Activated CD8-positive, alpha-beta T cell treated with anti-CD3 and anti-CD28 coated beads for 36 hours (primary cell): ENCODE measurements at regions not wholly inside any gene's neighbourhood (a gene's known extent, or its start where the extent isn't known, plus 50 kb on each side); places are given as distances from the start of the nearest gene placed in this dataset.

Experiments
- ATAC-seq: fragments of 200-7000 bp; cut with Tn5 transposase; one replicate; pipeline ENCODE4 v1.10.0; 2021; ENCODE audit warnings: mild to moderate bottlenecking, moderate library complexity
- CTCF ChIA-PET: fragments of 350-600 bp; sonication (Branson Sonifier 250); formaldehyde crosslinking; loops from one replicate; lab custom pipeline; 2021; ENCODE audit warnings: antibody characterized with exemption; lab: Charles Lee
- POLR2A ChIA-PET: fragments of 350-600 bp; sonication (Branson Sonifier 250); formaldehyde crosslinking; loops from one replicate; lab custom pipeline; 2021; ENCODE audit warnings: antibody characterized with exemption; lab: Charles Lee
- DNase-seq: peaks from one replicate; pipeline ENCODE4 v3.0.0-alpha.2; 2020
- H3K27ac Mint-ChIP-seq: one replicate; pipeline ENCODE4 v1.8.0; 2021; ENCODE audit warnings: mild to moderate bottlenecking, mixed read lengths
- H3K27me3 Mint-ChIP-seq: one replicate; pipeline ENCODE4 v1.8.0; 2021; ENCODE audit warnings: mixed read lengths
- H3K36me3 Mint-ChIP-seq: one replicate; pipeline ENCODE4 v1.8.0; 2021; ENCODE audit warnings: low read depth, mixed read lengths
- H3K4me1 Mint-ChIP-seq: one replicate; pipeline ENCODE4 v1.8.0; 2021; ENCODE audit warnings: low read depth, mixed read lengths
- H3K4me3 Mint-ChIP-seq: one replicate; pipeline ENCODE4 v1.8.0; 2021; ENCODE audit warnings: mild to moderate bottlenecking, moderate library complexity, mixed read lengths
- H3K9me3 Mint-ChIP-seq: one replicate; pipeline ENCODE4 v1.8.0; 2021; ENCODE audit warnings: mixed read lengths
- CTCF ChIP-seq: fragments of 200-600 bp; IDR thresholded peaks from one replicate; pipeline ENCODE4 v1.8.0; 2022; ENCODE audit warnings: antibody characterized with exemption, mild to moderate bottlenecking
- intact Hi-C: fragments of 100-400 bp; cut with micrococcal nuclease; formaldehyde crosslinking; loops from one replicate; pipeline ENCODE4 v1.10.0; 2022

- POLR2A ChIA-PET = no interaction called here
- Mint-ChIP-seq H3K4me1 (no peaks in the 10 kb centered on the region), H3K27me3 (no peaks in the 10 kb centered on the region), H3K27ac (no peak overlapping the region), H3K9me3 (peaks cover 4% of the 10 kb centered on the region), H3K36me3 (no peaks in the 10 kb centered on the region), H3K4me3 (no peak overlapping the region)
- intact Hi-C loops = no loop called here
- TF ChIP-seq CTCF = no peak
- CTCF ChIA-PET = no interaction called here
- ATAC-seq (no peak), DNase-seq (no peak)
These were observed 316.0 kb upstream of the ADGRL4 start for GRCh38 chr1:79322511-79323027.

- Mint-ChIP-seq H3K4me1 (no peaks in the 10 kb centered on the region), H3K9me3 (no peaks in the 10 kb centered on the region), H3K36me3 (no peaks in the 10 kb centered on the region), H3K27me3 (no peaks in the 10 kb centered on the region), H3K27ac (no peak overlapping the region), H3K4me3 (no peak overlapping the region)
- no peak for DNase-seq
- ChIA-PET CTCF (no interaction called here), POLR2A (no interaction called here)
- ATAC-seq = no peak
- intact Hi-C loops = no loop called here
- no peak for TF ChIP-seq CTCF
These were observed 305.9 kb upstream of the ADGRL4 start for GRCh38 chr1:79312438-79312837.

- Mint-ChIP-seq H3K27ac (no peak overlapping the region), H3K27me3 (no peaks in the 10 kb centered on the region), H3K36me3 (no peaks in the 10 kb centered on the region), H3K9me3 (no peaks in the 10 kb centered on the region), H3K4me3 (no peak overlapping the region), H3K4me1 (no peaks in the 10 kb centered on the region)
- TF ChIP-seq CTCF = no peak
- ATAC-seq (no peak), DNase-seq (no peak)
- CTCF ChIA-PET = no interaction called here
- intact Hi-C loops = no loop called here
- POLR2A ChIA-PET = no interaction called here
These were observed 304.1 kb upstream of the ADGRL4 start for GRCh38 chr1:79310609-79311008.

- Mint-ChIP-seq H3K27ac (no peak overlapping the region), H3K9me3 (peaks cover 4% of the 10 kb centered on the region), H3K36me3 (no peaks in the 10 kb centered on the region), H3K4me1 (no peaks in the 10 kb centered on the region), H3K4me3 (no peak overlapping the region), H3K27me3 (no peaks in the 10 kb centered on the region)
- POLR2A ChIA-PET = no interaction called here
- ATAC-seq (no peak), DNase-seq (no peak)
- CTCF ChIA-PET = no interaction called here
- TF ChIP-seq CTCF = no peak
- intact Hi-C loops = no loop called here
These were observed 297.6 kb upstream of the ADGRL4 start for GRCh38 chr1:79304131-79304530.

- ChIA-PET POLR2A (no interaction called here), CTCF (no interaction called here)
- H3K9me3 Mint-ChIP-seq = peaks cover 4% of the 10 kb centered on the region
- H3K27ac Mint-ChIP-seq = no peak overlapping the region
- intact Hi-C loops = no loop called here
- no peaks in the 10 kb centered on the region for H3K27me3 Mint-ChIP-seq
- no peak for DNase-seq
- no peaks in the 10 kb centered on the region for H3K36me3 Mint-ChIP-seq
- no peak for TF ChIP-seq CTCF
- ATAC-seq = no peak
- no peak overlapping the region for H3K4me3 Mint-ChIP-seq
- H3K4me1 Mint-ChIP-seq = no peaks in the 10 kb centered on the region
These were observed 296.5 kb upstream of the ADGRL4 start for GRCh38 chr1:79303040-79303439.
